ENCODE measurements at regions not wholly inside any gene's neighbourhood (a gene's known extent, or its start where the extent isn't known, plus 50 kb on each side); places are given as distances from the start of the nearest gene placed in this dataset.

- Histone ChIP-seq H3K4me1 (no peaks in the 10 kb centered on the region), H3K27ac (no peak overlapping the region), H3K36me3 (no peaks in the 10 kb centered on the region), H3K4me3 (no peak overlapping the region), H3K9me3 (no peaks in the 10 kb centered on the region), H3K27me3 (no peaks in the 10 kb centered on the region)
- no peak for DNase-seq (ENCODE audit: low spot score in 2 of 2)
- TF ChIP-seq, protein P1, sequence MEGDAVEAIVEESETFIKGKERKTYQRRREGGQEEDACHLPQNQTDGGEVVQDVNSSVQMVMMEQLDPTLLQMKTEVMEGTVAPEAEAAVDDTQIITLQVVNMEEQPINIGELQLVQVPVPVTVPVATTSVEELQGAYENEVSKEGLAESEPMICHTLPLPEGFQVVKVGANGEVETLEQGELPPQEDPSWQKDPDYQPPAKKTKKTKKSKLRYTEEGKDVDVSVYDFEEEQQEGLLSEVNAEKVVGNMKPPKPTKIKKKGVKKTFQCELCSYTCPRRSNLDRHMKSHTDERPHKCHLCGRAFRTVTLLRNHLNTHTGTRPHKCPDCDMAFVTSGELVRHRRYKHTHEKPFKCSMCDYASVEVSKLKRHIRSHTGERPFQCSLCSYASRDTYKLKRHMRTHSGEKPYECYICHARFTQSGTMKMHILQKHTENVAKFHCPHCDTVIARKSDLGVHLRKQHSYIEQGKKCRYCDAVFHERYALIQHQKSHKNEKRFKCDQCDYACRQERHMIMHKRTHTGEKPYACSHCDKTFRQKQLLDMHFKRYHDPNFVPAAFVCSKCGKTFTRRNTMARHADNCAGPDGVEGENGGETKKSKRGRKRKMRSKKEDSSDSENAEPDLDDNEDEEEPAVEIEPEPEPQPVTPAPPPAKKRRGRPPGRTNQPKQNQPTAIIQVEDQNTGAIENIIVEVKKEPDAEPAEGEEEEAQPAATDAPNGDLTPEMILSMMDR (IDR thresholded peaks at IDR 0.05), result no peak
- TF ChIP-seq POLR2AphosphoS5 (IDR thresholded peaks at IDR 0.05), result no peak
- no peak for TF ChIP-seq POLR2A (IDR thresholded peaks at IDR 0.05)
- intact Hi-C loops (cut with DNase I; ENCODE audit: low total_unique reads), result no loop called here
Measured at GRCh38 chr2:220025207-220025606, 397.8 kb downstream of the SLC4A3 start.

DNA sequence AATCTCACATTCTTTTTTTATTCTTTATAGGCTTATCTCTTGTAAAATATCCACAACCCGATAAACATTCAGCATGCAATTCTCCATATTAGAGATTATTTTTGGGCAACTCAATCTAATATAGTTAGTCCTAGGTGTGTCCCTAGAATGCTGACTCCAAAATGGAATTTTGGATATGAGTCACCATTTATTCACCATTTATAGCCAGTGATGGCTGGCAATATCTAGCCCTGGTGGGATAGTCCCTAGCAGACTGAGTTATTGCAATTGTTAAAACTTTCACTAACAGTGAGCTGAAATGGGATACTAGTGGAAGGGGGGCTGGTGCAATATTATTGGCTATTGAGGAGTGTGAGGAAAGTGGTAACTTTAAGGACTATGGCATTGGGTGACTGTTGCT, 401.6 kb downstream of the SLC4A3 start:
- no peaks in the 10 kb centered on the region for H3K4me1 ChIP-seq
- no peaks in the 10 kb centered on the region for H3K27me3 ChIP-seq
- H3K27ac ChIP-seq, result no peak overlapping the region
- H3K36me3 ChIP-seq, result no peaks in the 10 kb centered on the region
- intact Hi-C loops (cut with DNase I; ENCODE audit: low total_unique reads), result no loop called here
- no peaks in the 10 kb centered on the region for H3K9me3 ChIP-seq
- no peak for DNase-seq (ENCODE audit: low spot score in 2 of 2)
- no peak for TF ChIP-seq POLR2A (IDR thresholded peaks at IDR 0.05)
- no peak for TF ChIP-seq POLR2AphosphoS5 (IDR thresholded peaks at IDR 0.05)
- TF ChIP-seq, protein P1 (IDR thresholded peaks at IDR 0.05), result no peak
- H3K4me3 ChIP-seq, result no peak overlapping the region

DNA sequence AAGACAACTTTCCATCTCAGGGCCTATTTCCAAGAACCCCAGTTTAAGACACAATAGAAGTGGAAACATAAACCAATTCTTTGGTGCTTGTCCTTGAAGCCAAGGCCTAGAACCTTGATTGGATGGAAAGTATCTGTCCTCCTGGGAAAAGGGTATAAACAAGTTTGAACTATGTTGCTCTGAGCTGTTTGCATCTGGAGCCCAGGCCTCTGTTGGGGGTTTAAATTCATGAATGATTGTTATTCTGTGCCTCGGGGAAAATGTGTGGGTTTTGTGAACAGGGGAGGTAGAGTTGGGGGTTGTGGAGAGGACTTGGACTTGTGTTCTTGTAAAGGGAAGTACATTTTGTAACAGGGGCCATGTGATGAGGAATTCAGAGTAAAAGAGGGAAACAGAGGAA, 406.1 kb downstream of the SLC4A3 start:
- intact Hi-C loops (cut with DNase I; ENCODE audit: low total_unique reads), result no loop called here
- TF ChIP-seq POLR2A (IDR thresholded peaks at IDR 0.05) (no peak), POLR2AphosphoS5 (IDR thresholded peaks at IDR 0.05) (no peak)
- TF ChIP-seq, protein P1 (IDR thresholded peaks at IDR 0.05), result no peak
- no peak overlapping the region for H3K4me3 ChIP-seq

DNA sequence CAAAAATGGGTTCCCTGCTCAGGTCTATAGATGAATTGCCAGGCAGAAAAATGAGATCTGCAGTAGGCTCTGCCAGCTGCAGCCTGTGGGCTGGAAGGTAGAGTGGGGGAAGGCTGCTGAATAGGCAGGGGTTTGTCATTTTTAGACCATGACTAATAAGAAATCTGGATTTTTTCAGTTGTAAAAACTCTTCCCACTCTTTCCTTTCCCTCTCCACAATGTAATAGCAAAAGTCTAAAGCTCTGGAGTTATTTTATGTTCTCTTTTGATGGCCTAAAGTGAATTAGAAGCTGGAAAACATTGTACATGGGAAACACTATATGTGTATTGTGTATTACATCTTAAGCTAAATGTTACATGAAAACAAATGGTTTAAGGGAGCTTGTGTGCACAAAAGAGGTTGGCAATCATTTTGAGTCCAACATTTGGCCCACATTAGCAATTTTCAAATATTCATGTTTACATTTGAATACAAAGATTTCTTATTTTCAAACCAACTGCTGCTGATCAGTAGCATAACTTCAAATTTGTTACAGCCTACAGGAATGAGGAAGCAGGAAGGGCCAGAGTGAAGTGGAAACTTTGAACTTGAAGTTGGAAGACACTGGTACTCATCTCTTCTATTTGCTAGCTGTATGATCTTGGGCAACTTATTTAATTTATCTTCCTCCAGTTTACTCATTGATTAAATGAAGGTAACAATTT, 407.1 kb downstream of the SLC4A3 start:
- no peak overlapping the region for H3K4me3 ChIP-seq
- H3K9me3 ChIP-seq, result no peaks in the 10 kb centered on the region
- DNase-seq (ENCODE audit: low spot score in 2 of 2), result no peak
- no peaks in the 10 kb centered on the region for H3K4me1 ChIP-seq
- H3K27me3 ChIP-seq, result no peaks in the 10 kb centered on the region
- intact Hi-C loops (cut with DNase I; ENCODE audit: low total_unique reads), result no loop called here
- no peaks in the 10 kb centered on the region for H3K36me3 ChIP-seq
- H3K27ac ChIP-seq, result peak overlapping the region; percentile 37 to 78
- TF ChIP-seq POLR2A (IDR thresholded peaks at IDR 0.05), result no peak
- TF ChIP-seq, protein P1 (IDR thresholded peaks at IDR 0.05), result no peak
- TF ChIP-seq POLR2AphosphoS5 (IDR thresholded peaks at IDR 0.05), result no peak

More for the DNA sequence above, 406.1 kb downstream of the SLC4A3 start:
- H3K4me1 ChIP-seq, result no peaks in the 10 kb centered on the region
- no peaks in the 10 kb centered on the region for H3K27me3 ChIP-seq
- no peaks in the 10 kb centered on the region for H3K36me3 ChIP-seq
- H3K27ac ChIP-seq, result peak overlapping the region in 1 of 2 donors; percentile 78
- H3K9me3 ChIP-seq, result no peaks in the 10 kb centered on the region
- DNase-seq (ENCODE audit: low spot score in 2 of 2), result no peak

- intact Hi-C loops (cut with DNase I; ENCODE audit: low total_unique reads), result no loop called here
- H3K4me1 ChIP-seq, result no peaks in the 10 kb centered on the region
- no peak overlapping the region for H3K4me3 ChIP-seq
- no peaks in the 10 kb centered on the region for H3K27me3 ChIP-seq
- TF ChIP-seq POLR2A (IDR thresholded peaks at IDR 0.05), result no peak
- TF ChIP-seq, protein P1 (IDR thresholded peaks at IDR 0.05), result no peak
- no peak for TF ChIP-seq POLR2AphosphoS5 (IDR thresholded peaks at IDR 0.05)
- H3K36me3 ChIP-seq, result no peaks in the 10 kb centered on the region
- H3K9me3 ChIP-seq, result no peaks in the 10 kb centered on the region
- no peak for DNase-seq (ENCODE audit: low spot score in 2 of 2)
- no peak overlapping the region for H3K27ac ChIP-seq
Measured at GRCh38 chr2:220036431-220036830, 409.0 kb downstream of the SLC4A3 start.

All from breast epithelium (tissue), 4 donors.